IPS-NIHi11 (cell line): ENCODE measurements at regions not wholly inside any gene's neighbourhood (a gene's known extent, or its start where the extent isn't known, plus 50 kb on each side); places are given as distances from the start of the nearest gene placed in this dataset.
"Not testable (repeated sequence)": the region's sequence is repeated elsewhere in the genome, so short reads cannot be mapped to it uniquely, and the experiment has no call there.

Source experiments
- DNase-seq: peaks from one replicate; pipeline ENCODE4 v3.0.0; 2012; ENCODE audit warnings: mixed read lengths, low spot score

DNA sequence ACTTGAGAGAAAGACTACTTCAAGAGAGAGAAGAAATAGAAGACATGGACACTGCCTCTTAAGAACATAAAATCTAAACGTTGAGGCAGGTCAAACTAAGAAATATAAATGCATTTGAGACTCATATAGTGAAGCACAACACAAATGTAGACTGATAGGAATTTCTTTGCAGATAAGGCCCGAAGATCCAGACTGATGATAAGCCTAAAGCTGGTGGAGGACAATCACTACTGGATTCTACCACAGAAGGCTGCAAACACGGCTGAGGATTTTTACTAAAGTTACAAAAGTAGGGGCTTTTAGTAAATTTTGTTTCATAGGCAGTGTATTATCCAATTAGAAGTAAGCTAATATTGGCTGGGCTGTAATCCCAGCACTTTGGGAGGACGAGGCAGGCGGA lies 278.3 kb downstream of the RAP2B start:
- no peak for DNase-seq

- no peak for DNase-seq
Measured at GRCh38 chr3:153442386-153442785, 280.4 kb downstream of the RAP2B start.

DNA sequence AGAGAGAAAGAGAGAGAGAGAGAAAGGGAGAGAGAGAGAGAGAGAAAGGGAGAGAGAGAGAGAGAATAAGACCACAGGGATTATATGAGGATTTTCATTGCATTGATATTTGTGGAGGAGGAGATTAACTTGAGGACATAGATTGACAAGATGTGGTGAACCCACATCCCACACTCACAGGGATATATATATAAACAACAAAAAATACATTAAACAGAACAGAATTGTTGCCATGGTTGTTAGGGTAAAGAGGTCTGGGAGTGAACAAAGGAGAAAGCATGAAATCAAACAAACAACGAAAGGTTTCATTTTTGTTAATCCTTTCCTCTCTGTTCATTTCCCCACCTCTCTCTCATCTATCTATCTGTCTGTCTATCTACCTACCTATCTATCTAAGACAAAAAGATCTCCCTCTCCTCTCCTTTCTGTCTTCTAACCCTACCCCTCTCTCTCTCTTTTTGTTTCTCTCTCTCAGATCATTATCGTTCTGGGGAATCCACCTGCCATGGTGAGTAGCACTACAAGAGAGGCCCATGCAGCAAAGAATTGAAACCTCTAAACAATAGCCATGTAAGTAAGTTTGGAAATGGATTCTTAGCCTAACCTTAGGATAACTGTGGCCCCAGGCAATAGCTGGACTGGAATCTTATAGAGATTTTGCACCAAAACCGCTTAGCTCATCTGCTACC lies 280.9 kb downstream of the RAP2B start:
- DNase-seq: no peak

GRCh38 chr3:153443961-153444360 lies 281.9 kb downstream of the RAP2B start:
- DNase-seq: no peak

GRCh38 chr3:153445817-153446216 lies 283.8 kb downstream of the RAP2B start:
- no peak for DNase-seq

GRCh38 chr3:153448151-153448829 lies 286.3 kb downstream of the RAP2B start:
- DNase-seq: no peak

- no peak for DNase-seq
Measured at GRCh38 chr3:153456833-153457545, 295.0 kb downstream of the RAP2B start.

- no peak for DNase-seq
Measured at GRCh38 chr3:153458881-153459280, 296.9 kb downstream of the RAP2B start.

GRCh38 chr3:153462545-153462944 lies 300.5 kb downstream of the RAP2B start:
- no peak for DNase-seq

- no peak for DNase-seq
Measured at GRCh38 chr3:153463895-153464294, 301.9 kb downstream of the RAP2B start.

GRCh38 chr3:153469162-153469561 lies 307.1 kb downstream of the RAP2B start:
- DNase-seq: no peak

DNA sequence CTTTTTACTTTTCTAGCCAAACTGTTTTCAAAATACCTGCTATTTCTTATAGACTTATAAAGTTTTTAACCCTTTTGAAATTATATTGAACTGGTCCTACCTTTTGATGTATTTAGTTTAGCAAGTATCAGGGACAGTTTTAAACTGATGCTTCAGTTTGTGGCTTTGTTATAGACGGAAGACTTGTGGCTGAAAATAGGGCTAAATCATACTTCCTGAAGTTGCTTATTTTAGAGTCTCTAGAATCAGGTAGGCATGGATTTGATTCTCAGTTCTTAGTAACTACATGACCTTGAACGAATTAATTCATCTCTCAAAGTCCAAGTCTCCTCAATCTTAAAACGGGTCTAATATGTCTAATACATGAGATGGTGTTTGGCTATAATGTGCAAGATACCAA lies 322.8 kb downstream of the RAP2B start:
- DNase-seq: no peak

- DNase-seq: no peak
Measured at GRCh38 chr3:153495422-153495821, 333.4 kb downstream of the RAP2B start.

DNA sequence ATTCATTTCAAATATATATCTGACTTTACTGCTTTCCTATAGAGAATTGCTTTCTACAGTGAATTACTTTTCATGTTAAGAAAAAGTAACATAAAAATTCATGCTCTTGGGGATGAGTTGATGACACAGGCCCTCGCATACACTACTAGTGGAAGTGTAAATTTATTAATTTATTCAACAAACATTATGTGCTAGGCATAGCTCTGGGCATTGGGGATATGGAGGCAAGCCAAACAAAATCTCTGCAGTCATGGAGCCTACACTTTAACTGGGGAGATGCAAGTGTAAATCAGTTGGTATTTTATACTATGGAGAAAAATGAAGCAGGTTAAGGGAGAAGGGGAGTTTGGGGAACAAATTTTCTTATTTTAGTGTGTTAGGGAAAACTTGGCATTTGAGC lies 340.7 kb downstream of the RAP2B start:
- no peak for DNase-seq

DNA sequence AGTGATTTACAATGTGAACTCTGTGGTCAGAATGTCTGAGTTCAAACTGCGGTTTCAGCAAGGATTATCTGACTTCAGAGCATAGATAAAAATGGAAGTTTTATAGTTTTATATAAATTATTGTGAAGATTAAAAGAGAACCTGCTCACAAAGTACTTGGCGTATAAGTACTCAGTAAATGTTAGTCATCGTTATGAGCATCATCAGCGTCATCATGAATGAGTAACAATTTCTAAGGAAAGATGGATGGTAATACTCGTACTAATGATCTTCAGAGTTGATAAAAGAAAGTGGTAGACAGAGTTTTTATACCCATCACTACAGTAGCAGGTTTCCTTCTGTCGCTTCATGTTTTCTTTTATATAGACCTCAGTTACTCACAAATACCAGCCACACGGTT lies 341.8 kb downstream of the RAP2B start:
- no peak for DNase-seq

GRCh38 chr3:153506205-153506604 lies 344.2 kb downstream of the RAP2B start:
- not testable (repeated sequence) for DNase-seq

DNA sequence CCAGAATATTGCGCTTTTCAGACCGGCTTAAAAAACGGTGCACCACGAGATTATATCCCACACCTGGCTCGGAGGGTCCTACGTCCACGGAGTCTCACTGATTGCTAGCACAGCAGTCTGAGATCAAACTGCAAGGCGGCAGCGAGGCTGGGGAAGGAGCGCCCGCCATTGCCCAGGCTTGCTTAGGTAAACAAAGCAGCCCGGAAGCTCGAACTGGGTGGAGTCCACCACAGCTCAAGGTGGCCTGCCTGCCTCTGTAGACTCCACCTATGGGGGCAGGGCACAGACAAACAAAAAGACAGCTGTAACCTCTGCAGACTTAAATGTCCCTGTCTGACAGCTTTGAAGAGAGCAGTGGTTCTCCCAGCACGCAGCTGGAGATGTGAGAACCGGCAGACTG lies 344.7 kb downstream of the RAP2B start:
- DNase-seq: not testable (repeated sequence)

DNA sequence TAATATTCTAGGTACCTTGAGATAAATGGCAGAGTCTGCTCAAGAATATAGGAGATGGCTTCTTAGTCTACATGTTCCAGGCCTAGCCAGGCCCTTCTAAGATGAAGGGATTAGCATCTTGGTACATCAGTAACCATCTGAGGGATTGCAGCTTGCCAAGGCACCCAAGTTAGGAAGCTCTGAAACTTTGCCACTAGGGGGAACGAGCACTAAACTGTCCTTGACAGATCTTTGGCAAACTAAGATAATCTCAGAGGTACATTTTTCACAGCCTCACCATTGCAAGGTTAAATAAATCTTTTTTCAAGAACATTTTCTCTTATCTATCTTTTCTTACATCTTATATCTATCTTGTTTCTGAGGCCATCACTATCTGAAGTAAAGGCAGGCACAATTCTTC lies 351.2 kb downstream of the RAP2B start:
- peak; percentile 26 for DNase-seq

- no peak for DNase-seq
Measured at GRCh38 chr3:153528473-153528872, 366.4 kb downstream of the RAP2B start.

DNA sequence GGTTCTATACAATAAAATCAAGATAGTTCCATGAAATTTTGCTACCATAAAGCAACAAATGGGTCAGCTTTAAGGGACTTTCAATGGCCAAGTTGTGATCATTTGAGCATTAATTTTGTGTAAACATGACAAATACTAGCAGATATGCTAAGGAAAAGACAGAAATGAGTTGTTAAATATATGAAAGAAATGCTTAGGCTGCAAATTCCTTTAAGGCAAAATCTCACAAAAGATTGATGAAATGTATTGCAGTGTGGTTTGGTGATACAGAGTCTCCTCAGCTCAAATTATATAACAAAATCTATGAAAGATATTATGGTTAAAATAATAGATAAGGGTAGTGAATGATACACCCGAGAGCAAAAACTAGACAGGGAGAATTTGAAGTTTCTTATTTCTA lies 377.2 kb downstream of the RAP2B start:
- no peak for DNase-seq

DNA sequence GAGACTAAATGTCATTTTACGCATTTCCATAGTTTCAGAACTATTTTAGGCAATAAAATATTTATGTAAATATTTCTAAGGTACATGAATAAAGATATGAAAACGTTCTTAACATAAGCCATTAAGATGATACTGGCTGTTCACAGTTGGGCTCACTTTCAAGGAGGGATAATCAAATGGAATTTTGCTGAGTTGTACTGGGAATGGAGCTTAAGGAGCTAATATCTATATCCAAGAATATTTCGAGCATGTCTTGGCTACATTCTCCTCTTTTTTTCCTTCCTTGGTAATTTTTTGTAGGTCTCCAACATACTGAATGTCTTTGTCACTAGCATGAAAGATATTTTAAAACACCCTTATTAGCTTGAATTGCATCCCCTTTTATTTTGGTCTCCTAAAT lies 383.4 kb downstream of the RAP2B start:
- DNase-seq: no peak

- no peak for DNase-seq
Measured at GRCh38 chr3:153547970-153548369, 385.9 kb downstream of the RAP2B start.

DNA sequence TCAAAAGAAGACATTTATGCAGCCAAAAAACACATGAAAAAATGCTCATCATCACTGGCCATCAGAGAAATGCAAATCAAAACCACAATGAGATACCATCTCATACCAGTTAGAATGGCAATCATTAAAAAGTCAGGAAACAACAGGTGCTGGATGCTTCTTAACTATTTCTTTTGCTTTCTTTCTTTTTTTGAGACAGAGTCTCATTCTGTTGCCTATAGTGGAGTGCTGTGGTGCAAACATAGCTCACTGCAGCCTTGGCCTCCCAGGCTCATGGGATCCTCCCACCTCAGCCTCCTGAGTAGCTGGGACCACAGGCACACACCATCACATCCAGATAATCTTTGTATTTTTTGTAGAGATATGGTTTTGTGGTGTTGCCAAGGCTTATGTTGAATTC lies 387.7 kb downstream of the RAP2B start:
- not testable (repeated sequence) for DNase-seq
